OCI-LY1 (cell line): ENCODE measurements at regions not wholly inside any gene's neighbourhood (a gene's known extent, or its start where the extent isn't known, plus 50 kb on each side); places are given as distances from the start of the nearest gene placed in this dataset.

Experiments used
- CTCF ChIP-seq: fragments of 200-600 bp; sonication (generic), shearing (Covaris generic); IDR thresholded peaks from 2 replicates; pipeline ENCODE4 v1.5.1; 2017; ENCODE audit warnings: mild to moderate bottlenecking, antibody characterized with exemption, low read length, moderate library complexity, mixed read lengths
- EZH2 ChIP-seq: fragments of 200-600 bp; sonication (generic), shearing (Covaris generic); IDR thresholded peaks from 2 replicates; pipeline ENCODE4 v1.8.0; 2017; ENCODE audit warnings: borderline replicate concordance, mixed run types, mild to moderate bottlenecking, antibody characterized with exemption, low read length, moderate library complexity, mixed read lengths

GRCh38 chr9:101923451-101923850 lies 185.0 kb upstream of the GRIN3A start:
- TF ChIP-seq CTCF, result no peak
- TF ChIP-seq EZH2, result no peak
